Testis (tissue), 2 donors: ENCODE measurements at regions not wholly inside any gene's neighbourhood (a gene's known extent, or its start where the extent isn't known, plus 50 kb on each side); places are given as distances from the start of the nearest gene placed in this dataset.

Experiments
- POLR2A ChIP-seq: fragments of 450-650 bp; IDR thresholded peaks from one replicate; pipeline ENCODE4 v1.6.1; 2017; ENCODE audit warnings: antibody characterized with exemption, mild to moderate bottlenecking, moderate library complexity
- TF ChIP-seq, protein P1 (sequence below), 3 experiments: fragments of 450-650 bp in 2 of 3; fragments of 200-600 bp in 1 of 3; sonication (generic) in 1 of 3; IDR thresholded peaks; one replicate each; pipeline ENCODE4 v1.5.1; 2016 to 2019; ENCODE audit warnings: antibody characterized with exemption in 3 of 3, mild to moderate bottlenecking in 2 of 3, moderate library complexity in 1 of 3

DNA sequence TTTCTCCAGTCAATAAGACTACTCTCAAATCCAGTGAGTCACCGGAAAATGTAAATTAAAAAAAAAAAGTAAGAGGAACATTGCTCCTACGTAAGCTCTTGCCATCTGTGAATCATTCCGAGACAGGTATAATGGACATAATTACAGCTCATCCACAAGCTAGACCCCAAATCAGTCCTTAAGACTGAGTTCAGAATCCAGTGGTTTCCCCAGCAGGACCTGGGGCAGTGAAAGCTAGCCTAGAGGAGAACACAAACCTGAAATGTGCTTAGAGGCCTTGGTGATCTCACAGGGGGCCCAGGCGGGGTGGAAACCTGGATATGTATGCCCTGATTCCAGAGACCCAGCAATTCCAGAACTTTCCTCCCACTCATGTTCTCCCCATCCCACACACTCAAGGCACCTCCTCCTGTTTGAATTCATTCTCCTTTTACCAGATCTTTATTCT lies 132.0 kb downstream of the COPRS start:
- no peak for TF ChIP-seq POLR2A
- TF ChIP-seq, protein P1, sequence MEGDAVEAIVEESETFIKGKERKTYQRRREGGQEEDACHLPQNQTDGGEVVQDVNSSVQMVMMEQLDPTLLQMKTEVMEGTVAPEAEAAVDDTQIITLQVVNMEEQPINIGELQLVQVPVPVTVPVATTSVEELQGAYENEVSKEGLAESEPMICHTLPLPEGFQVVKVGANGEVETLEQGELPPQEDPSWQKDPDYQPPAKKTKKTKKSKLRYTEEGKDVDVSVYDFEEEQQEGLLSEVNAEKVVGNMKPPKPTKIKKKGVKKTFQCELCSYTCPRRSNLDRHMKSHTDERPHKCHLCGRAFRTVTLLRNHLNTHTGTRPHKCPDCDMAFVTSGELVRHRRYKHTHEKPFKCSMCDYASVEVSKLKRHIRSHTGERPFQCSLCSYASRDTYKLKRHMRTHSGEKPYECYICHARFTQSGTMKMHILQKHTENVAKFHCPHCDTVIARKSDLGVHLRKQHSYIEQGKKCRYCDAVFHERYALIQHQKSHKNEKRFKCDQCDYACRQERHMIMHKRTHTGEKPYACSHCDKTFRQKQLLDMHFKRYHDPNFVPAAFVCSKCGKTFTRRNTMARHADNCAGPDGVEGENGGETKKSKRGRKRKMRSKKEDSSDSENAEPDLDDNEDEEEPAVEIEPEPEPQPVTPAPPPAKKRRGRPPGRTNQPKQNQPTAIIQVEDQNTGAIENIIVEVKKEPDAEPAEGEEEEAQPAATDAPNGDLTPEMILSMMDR (IDR thresholded peaks at IDR 0.05), result no peak
